Naive thymus-derived CD4-positive, alpha-beta T cell (primary cell): ENCODE measurements at regions not wholly inside any gene's neighbourhood (a gene's known extent, or its start where the extent isn't known, plus 50 kb on each side); places are given as distances from the start of the nearest gene placed in this dataset.

Experiments used
- ATAC-seq: fragments of 150-1000 bp; cut with Tn5 transposase; 2 replicates; pipeline ENCODE4 v1.10.0; 2021; ENCODE audit warnings: mild to moderate bottlenecking, moderate library complexity
- CTCF ChIA-PET: fragments of 350-600 bp; sonication (Branson Sonifier 250); formaldehyde crosslinking; loops from one replicate; lab custom pipeline; 2021; ENCODE audit warnings: antibody characterized with exemption; lab: Charles Lee
- POLR2A ChIA-PET: fragments of 350-600 bp; sonication (Branson Sonifier 250); formaldehyde crosslinking; loops from one replicate; lab custom pipeline; 2021; ENCODE audit warnings: antibody characterized with exemption, inconsistent platforms; lab: Charles Lee
- DNase-seq, 9 donors: peaks; one replicate each; pipeline versions ENCODE4 v3.0.0 to v3.0.0-alpha.2; 2020 to 2022; ENCODE audit warnings: mixed read lengths in 1 of 9
- H3K27ac ChIP-seq: one replicate; pipeline ENCODE4 v1.7.0; 2013; ENCODE audit warnings: mild to moderate bottlenecking, low read depth, low read length, moderate library complexity
- H3K27me3 ChIP-seq, 2 donors: one replicate each; pipeline ENCODE4 v1.7.0; 2013; ENCODE audit warnings: low read length in 2 of 2, mild to moderate bottlenecking in 2 of 2, moderate library complexity in 2 of 2; ENCODE audit not compliant: control insufficient read depth in 2 of 2, insufficient read depth in 2 of 2
- H3K36me3 ChIP-seq, 3 experiments: 1 replicate in 2 of 3; 2 replicates in 1 of 3; pipeline ENCODE4 v1.7.0; 2013; ENCODE audit warnings: low read length in 3 of 3, mild to moderate bottlenecking in 3 of 3, moderate library complexity in 1 of 3; ENCODE audit not compliant: insufficient read depth in 3 of 3, control insufficient read depth in 2 of 3
- H3K4me1 ChIP-seq, 2 donors: one replicate each; pipeline ENCODE4 v1.7.0; 2013; ENCODE audit warnings: low read length in 2 of 2, mild to moderate bottlenecking in 2 of 2, moderate library complexity in 1 of 2; ENCODE audit not compliant: control insufficient read depth in 2 of 2, insufficient read depth in 2 of 2
- H3K4me3 ChIP-seq: 2 replicates; pipeline ENCODE4 v1.7.0; 2013; ENCODE audit warnings: mild to moderate bottlenecking, low read length
- H3K9me3 ChIP-seq, 3 experiments: 1 replicate in 2 of 3; 2 replicates in 1 of 3; pipeline ENCODE4 v1.7.0; 2013; ENCODE audit warnings: low read length in 3 of 3; ENCODE audit not compliant: control insufficient read depth in 2 of 3
- H3K27ac Mint-ChIP-seq, 9 donors: one replicate each; pipeline ENCODE4 v1.8.0; 2020 to 2022; ENCODE audit warnings: mixed read lengths in 9 of 9, mild to moderate bottlenecking in 8 of 9, moderate library complexity in 5 of 9, inconsistent platforms in 2 of 9
- H3K27me3 Mint-ChIP-seq, 5 donors: one replicate each; pipeline ENCODE4 v1.8.0; 2021 to 2022; ENCODE audit warnings: mixed read lengths in 5 of 5, mild to moderate bottlenecking in 1 of 5
- H3K36me3 Mint-ChIP-seq, 5 donors: one replicate each; pipeline ENCODE4 v1.8.0; 2020 to 2022; ENCODE audit warnings: mixed read lengths in 5 of 5, mild to moderate bottlenecking in 3 of 5, inconsistent platforms in 1 of 5
- H3K4me1 Mint-ChIP-seq, 7 donors: one replicate each; pipeline ENCODE4 v1.8.0; 2020 to 2022; ENCODE audit warnings: mixed read lengths in 7 of 7, mild to moderate bottlenecking in 3 of 7, inconsistent platforms in 1 of 7
- H3K4me3 Mint-ChIP-seq, 10 donors: one replicate each; pipeline ENCODE4 v1.8.0; 2020 to 2022; ENCODE audit warnings: mild to moderate bottlenecking in 10 of 10, mixed read lengths in 10 of 10, moderate library complexity in 6 of 10, inconsistent platforms in 2 of 10
- H3K9me3 Mint-ChIP-seq, 11 donors: one replicate each; pipeline ENCODE4 v1.8.0; 2020 to 2022; ENCODE audit warnings: mixed read lengths in 11 of 11, mild to moderate bottlenecking in 4 of 11, inconsistent platforms in 1 of 11, moderate library complexity in 1 of 11
- intact Hi-C, 2 donors: fragments of 100-400 bp; cut with micrococcal nuclease; formaldehyde crosslinking; loops; one replicate each; pipeline ENCODE4 v1.15.1; 2023

GRCh38 chr17:34784526-34784925, 176.7 kb downstream of the CCT6B start:
- Mint-ChIP-seq H3K36me3 (no peaks in the 10 kb centered on the region), H3K4me1 (no peaks in the 10 kb centered on the region), H3K27me3 (no peaks in the 10 kb centered on the region), H3K4me3 (no peak overlapping the region), H3K9me3 (peaks cover 0 to 7% (median 2%) of the 10 kb centered on the region in 11 donors), H3K27ac (no peak overlapping the region)
- ATAC-seq (no peak), DNase-seq (no peak)
- H3K4me3 ChIP-seq: no peak overlapping the region
- no peaks in the 10 kb centered on the region for H3K36me3 ChIP-seq
- H3K9me3 ChIP-seq: no peaks in the 10 kb centered on the region
- CTCF ChIA-PET: no interaction called here
- H3K27ac ChIP-seq: no peak overlapping the region
- H3K27me3 ChIP-seq: no peaks in the 10 kb centered on the region
- no peaks in the 10 kb centered on the region for H3K4me1 ChIP-seq
- POLR2A ChIA-PET: no interaction called here
- intact Hi-C loops: no loop called here

GRCh38 chr17:34782271-34782670, 179.0 kb downstream of the CCT6B start:
- CTCF ChIA-PET: no interaction called here
- ATAC-seq (no peak), DNase-seq (no peak)
- Mint-ChIP-seq H3K4me1 (peaks cover 0 to 5% (median 0%) of the 10 kb centered on the region in 7 donors), H3K9me3 (peaks cover 0 to 17% (median 3%) of the 10 kb centered on the region in 11 donors), H3K27ac (no peak overlapping the region), H3K4me3 (no peak overlapping the region), H3K27me3 (peaks cover 0 to 2% (median 0%) of the 10 kb centered on the region in 5 donors), H3K36me3 (peaks cover 0 to 4% (median 0%) of the 10 kb centered on the region in 5 donors)
- intact Hi-C loops: no loop called here
- POLR2A ChIA-PET: no interaction called here
- Histone ChIP-seq H3K9me3 (no peaks in the 10 kb centered on the region), H3K4me1 (no peaks in the 10 kb centered on the region), H3K27ac (no peak overlapping the region), H3K4me3 (no peak overlapping the region), H3K27me3 (no peaks in the 10 kb centered on the region), H3K36me3 (no peaks in the 10 kb centered on the region)

GRCh38 chr17:34781571-34782108, 179.6 kb downstream of the CCT6B start:
- Mint-ChIP-seq H3K4me1 (peaks cover 0 to 5% (median 0%) of the 10 kb centered on the region in 7 donors), H3K36me3 (peaks cover 0 to 4% (median 0%) of the 10 kb centered on the region in 5 donors), H3K27me3 (peaks cover 0 to 2% (median 0%) of the 10 kb centered on the region in 5 donors), H3K4me3 (no peak overlapping the region), H3K9me3 (peaks cover 0 to 17% (median 2%) of the 10 kb centered on the region in 11 donors), H3K27ac (no peak overlapping the region)
- POLR2A ChIA-PET: no interaction called here
- Histone ChIP-seq H3K36me3 (no peaks in the 10 kb centered on the region), H3K27me3 (no peaks in the 10 kb centered on the region), H3K4me1 (no peaks in the 10 kb centered on the region), H3K27ac (no peak overlapping the region), H3K4me3 (no peak overlapping the region), H3K9me3 (no peaks in the 10 kb centered on the region)
- ATAC-seq: no peak
- DNase-seq: no peak
- CTCF ChIA-PET: no interaction called here
- intact Hi-C loops: no loop called here

GRCh38 chr17:34781071-34781470, 180.2 kb downstream of the CCT6B start:
- H3K4me3 ChIP-seq: no peak overlapping the region
- Mint-ChIP-seq H3K36me3 (peaks cover 0 to 4% (median 0%) of the 10 kb centered on the region in 5 donors), H3K4me1 (peaks cover 0 to 5% (median 0%) of the 10 kb centered on the region in 7 donors), H3K9me3 (peaks cover 0 to 17% (median 2%) of the 10 kb centered on the region in 11 donors), H3K27ac (no peak overlapping the region), H3K4me3 (no peak overlapping the region), H3K27me3 (peaks cover 0 to 4% (median 0%) of the 10 kb centered on the region in 5 donors)
- H3K27ac ChIP-seq: no peak overlapping the region
- no peaks in the 10 kb centered on the region for H3K9me3 ChIP-seq
- CTCF ChIA-PET: no interaction called here
- no peaks in the 10 kb centered on the region for H3K36me3 ChIP-seq
- ATAC-seq (no peak), DNase-seq (no peak)
- intact Hi-C loops: no loop called here
- H3K4me1 ChIP-seq: no peaks in the 10 kb centered on the region
- POLR2A ChIA-PET: no interaction called here
- no peaks in the 10 kb centered on the region for H3K27me3 ChIP-seq

- Histone ChIP-seq H3K27me3 (no peaks in the 10 kb centered on the region), H3K36me3 (no peaks in the 10 kb centered on the region), H3K4me1 (no peaks in the 10 kb centered on the region), H3K27ac (no peak overlapping the region), H3K4me3 (no peak overlapping the region), H3K9me3 (no peaks in the 10 kb centered on the region)
- CTCF ChIA-PET: no interaction called here
- Mint-ChIP-seq H3K4me3 (no peak overlapping the region), H3K9me3 (peaks cover 0 to 17% (median 2%) of the 10 kb centered on the region in 11 donors), H3K36me3 (peaks cover 0 to 4% (median 0%) of the 10 kb centered on the region in 5 donors), H3K27me3 (peaks cover 0 to 6% (median 0%) of the 10 kb centered on the region in 5 donors), H3K4me1 (peaks cover 0 to 5% (median 0%) of the 10 kb centered on the region in 7 donors), H3K27ac (no peak overlapping the region)
- ATAC-seq: no peak
- POLR2A ChIA-PET: no interaction called here
- intact Hi-C loops: no loop called here
- no peak for DNase-seq
Observed at GRCh38 chr17:34780438-34780837, 180.8 kb downstream of the CCT6B start.

GRCh38 chr17:34776456-34777443, 184.5 kb downstream of the CCT6B start:
- peaks cover 0 to 18% (median 4%) of the 10 kb centered on the region in 5 donors for H3K27me3 Mint-ChIP-seq
- no peak for ATAC-seq
- H3K4me3 Mint-ChIP-seq: no peak overlapping the region
- POLR2A ChIA-PET: no interaction called here
- H3K4me1 Mint-ChIP-seq: peaks cover 0 to 5% (median 0%) of the 10 kb centered on the region in 7 donors
- H3K9me3 Mint-ChIP-seq: peaks cover 0 to 17% (median 2%) of the 10 kb centered on the region in 11 donors
- intact Hi-C loops: no loop called here
- no peak for DNase-seq
- Histone ChIP-seq H3K4me1 (no peaks in the 10 kb centered on the region), H3K27me3 (no peaks in the 10 kb centered on the region), H3K4me3 (no peak overlapping the region), H3K9me3 (no peaks in the 10 kb centered on the region), H3K27ac (no peak overlapping the region), H3K36me3 (no peaks in the 10 kb centered on the region)
- peaks cover 0 to 4% (median 0%) of the 10 kb centered on the region in 5 donors for H3K36me3 Mint-ChIP-seq
- CTCF ChIA-PET: no interaction called here
- no peak overlapping the region for H3K27ac Mint-ChIP-seq
